ENCODE measurements at regions not wholly inside any gene's neighbourhood (a gene's known extent, or its start where the extent isn't known, plus 50 kb on each side); places are given as distances from the start of the nearest gene placed in this dataset.

DNA sequence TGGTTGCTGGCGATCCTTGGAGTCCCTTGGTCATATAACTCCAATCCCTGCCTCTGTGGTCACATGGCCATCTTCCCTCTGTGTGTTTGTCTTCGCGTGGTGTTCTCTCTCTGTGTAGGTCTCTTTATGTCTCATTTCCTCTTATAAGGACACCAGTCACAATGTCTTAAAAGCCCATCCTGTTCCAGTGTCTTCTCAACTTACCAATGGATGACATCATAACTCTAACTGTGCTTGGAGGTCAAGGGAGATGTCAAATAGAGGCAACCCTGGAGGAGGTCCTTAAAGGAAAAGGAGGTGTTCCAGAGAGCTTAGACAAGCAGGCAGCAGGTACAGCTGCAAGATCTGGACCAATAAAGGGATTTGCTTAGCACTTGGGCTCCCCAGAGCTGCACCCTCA, 143.0 kb downstream of the BUB3 start:
- Mint-ChIP-seq H3K4me1 (ENCODE audit: low read depth) (no peaks in the 10 kb centered on the region), H3K4me3 (no peak overlapping the region), H3K9me3 (no peaks in the 10 kb centered on the region), H3K36me3 (ENCODE audit: low read depth) (no peaks in the 10 kb centered on the region), H3K27ac (no peak overlapping the region), H3K27me3 (peaks cover 2% of the 10 kb centered on the region)
- ChIA-PET CTCF (interaction anchor here (0.7 kb wide), 1 partner anchor 9 kb away, joined by 3 read pairs; no protein-coding TSS in a partner anchor), POLR2A (no interaction called here)
- no peak for DNase-seq
- ATAC-seq: no peak
- TF ChIP-seq, protein P1, sequence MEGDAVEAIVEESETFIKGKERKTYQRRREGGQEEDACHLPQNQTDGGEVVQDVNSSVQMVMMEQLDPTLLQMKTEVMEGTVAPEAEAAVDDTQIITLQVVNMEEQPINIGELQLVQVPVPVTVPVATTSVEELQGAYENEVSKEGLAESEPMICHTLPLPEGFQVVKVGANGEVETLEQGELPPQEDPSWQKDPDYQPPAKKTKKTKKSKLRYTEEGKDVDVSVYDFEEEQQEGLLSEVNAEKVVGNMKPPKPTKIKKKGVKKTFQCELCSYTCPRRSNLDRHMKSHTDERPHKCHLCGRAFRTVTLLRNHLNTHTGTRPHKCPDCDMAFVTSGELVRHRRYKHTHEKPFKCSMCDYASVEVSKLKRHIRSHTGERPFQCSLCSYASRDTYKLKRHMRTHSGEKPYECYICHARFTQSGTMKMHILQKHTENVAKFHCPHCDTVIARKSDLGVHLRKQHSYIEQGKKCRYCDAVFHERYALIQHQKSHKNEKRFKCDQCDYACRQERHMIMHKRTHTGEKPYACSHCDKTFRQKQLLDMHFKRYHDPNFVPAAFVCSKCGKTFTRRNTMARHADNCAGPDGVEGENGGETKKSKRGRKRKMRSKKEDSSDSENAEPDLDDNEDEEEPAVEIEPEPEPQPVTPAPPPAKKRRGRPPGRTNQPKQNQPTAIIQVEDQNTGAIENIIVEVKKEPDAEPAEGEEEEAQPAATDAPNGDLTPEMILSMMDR (IDR thresholded peaks at IDR 0.05): no peak
- intact Hi-C loops (cut with micrococcal nuclease): no loop called here

DNA sequence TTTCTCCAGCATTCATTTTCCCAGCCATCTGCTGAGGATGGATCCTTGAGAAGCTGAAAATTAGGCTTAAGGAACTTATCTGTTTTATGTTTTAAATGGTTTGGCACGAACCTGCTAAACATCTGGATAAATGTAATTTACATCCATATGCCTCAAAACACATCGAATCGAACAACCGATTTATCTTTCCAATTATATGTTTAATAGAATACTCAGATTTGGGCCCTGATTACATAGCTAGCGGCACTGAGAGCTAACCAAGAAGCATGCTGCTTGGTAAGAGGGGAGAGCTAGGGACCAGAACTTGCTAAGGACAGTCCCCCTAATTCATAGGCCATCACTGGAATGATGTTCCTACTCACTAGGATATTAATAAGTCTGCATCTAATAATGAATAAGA, 144.4 kb downstream of the BUB3 start:
- H3K9me3 Mint-ChIP-seq: no peaks in the 10 kb centered on the region
- H3K36me3 Mint-ChIP-seq (ENCODE audit: low read depth): no peaks in the 10 kb centered on the region
- CTCF ChIA-PET: no interaction called here
- peaks cover 2% of the 10 kb centered on the region for H3K27me3 Mint-ChIP-seq
- no peak overlapping the region for H3K4me3 Mint-ChIP-seq
- no peak for DNase-seq
- no peaks in the 10 kb centered on the region for H3K4me1 Mint-ChIP-seq (ENCODE audit: low read depth)
- no peak for ATAC-seq
- TF ChIP-seq, protein P1 (IDR thresholded peaks at IDR 0.05): no peak
- intact Hi-C loops (cut with micrococcal nuclease): no loop called here
- H3K27ac Mint-ChIP-seq: no peak overlapping the region
- POLR2A ChIA-PET: interaction anchor here (0.7 kb wide), 1 partner anchor 59 kb away, joined by 3 read pairs; no protein-coding TSS in a partner anchor

DNA sequence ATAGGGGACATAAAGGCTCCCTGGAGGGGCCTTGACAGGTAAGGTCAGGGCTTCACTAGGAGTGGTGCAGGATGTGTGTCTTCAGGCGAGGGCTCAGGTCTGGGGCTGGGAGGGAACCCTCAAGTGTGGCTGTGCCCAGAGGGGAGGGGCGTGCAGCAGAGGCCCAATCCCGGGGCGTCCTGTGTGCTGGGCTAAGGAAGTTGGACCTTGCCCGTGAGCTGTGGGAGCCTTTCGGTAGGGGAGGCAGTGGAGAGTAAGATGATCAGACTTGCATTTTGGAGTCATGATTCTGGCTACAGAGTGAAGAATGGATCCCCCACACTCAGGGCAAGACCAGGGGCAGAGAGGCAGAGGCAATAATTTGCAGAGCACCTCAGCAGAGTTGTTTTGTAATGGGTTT, 145.4 kb downstream of the BUB3 start:
- CTCF ChIA-PET: no interaction called here
- POLR2A ChIA-PET: no interaction called here

DNA sequence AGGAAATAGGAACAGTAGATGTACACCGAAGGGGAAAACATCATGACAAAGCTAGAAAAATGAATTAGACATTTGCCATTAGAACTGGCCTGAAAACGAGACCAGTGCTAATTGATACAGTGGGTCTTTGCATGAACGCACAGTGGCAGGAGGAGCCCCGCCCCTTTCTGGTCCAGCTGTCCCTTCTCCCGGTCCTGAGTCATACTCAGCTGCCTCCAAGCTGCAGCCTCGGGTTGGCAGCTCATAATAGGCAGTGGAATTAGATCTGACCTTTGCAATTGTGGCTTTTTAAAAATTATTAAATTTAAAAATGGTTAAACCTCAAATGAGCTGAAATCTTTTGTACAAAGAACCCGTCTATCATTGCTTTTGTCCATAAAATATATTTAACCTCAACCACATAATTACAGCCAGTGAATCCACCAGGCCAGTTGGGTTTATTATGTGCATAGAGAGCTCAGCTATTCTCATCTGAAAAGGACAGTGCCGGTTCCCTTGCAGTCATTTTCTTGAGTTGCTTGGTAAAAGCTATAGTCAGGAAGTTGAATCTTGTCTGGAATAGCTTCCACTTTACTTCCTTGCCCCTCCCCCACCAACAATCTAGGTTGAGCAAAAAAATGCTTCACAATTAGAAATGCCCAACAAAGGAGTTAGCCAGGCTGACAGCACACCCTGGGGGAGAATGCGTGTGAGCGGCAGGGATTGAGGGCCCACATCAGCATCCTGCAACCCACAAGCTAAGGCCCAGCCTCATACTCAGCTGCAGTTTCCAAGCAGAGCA, 147.1 kb downstream of the BUB3 start:
- POLR2A ChIA-PET: no interaction called here
- no peaks in the 10 kb centered on the region for H3K9me3 Mint-ChIP-seq
- intact Hi-C loops (cut with micrococcal nuclease): no loop called here
- CTCF ChIA-PET: no interaction called here
- H3K4me1 Mint-ChIP-seq (ENCODE audit: low read depth): no peaks in the 10 kb centered on the region
- no peak overlapping the region for H3K27ac Mint-ChIP-seq
- ATAC-seq: no peak
- TF ChIP-seq, protein P1 (IDR thresholded peaks at IDR 0.05): no peak
- no peak overlapping the region for H3K4me3 Mint-ChIP-seq
- H3K27me3 Mint-ChIP-seq: peaks cover 2% of the 10 kb centered on the region
- DNase-seq: no peak
- no peaks in the 10 kb centered on the region for H3K36me3 Mint-ChIP-seq (ENCODE audit: low read depth)

More for the DNA sequence above, 145.4 kb downstream of the BUB3 start:
- H3K27me3 Mint-ChIP-seq: peaks cover 2% of the 10 kb centered on the region
- no peak overlapping the region for H3K4me3 Mint-ChIP-seq
- TF ChIP-seq, protein P1 (IDR thresholded peaks at IDR 0.05): no peak
- H3K36me3 Mint-ChIP-seq (ENCODE audit: low read depth): no peaks in the 10 kb centered on the region
- no peak overlapping the region for H3K27ac Mint-ChIP-seq
- no peaks in the 10 kb centered on the region for H3K4me1 Mint-ChIP-seq (ENCODE audit: low read depth)
- intact Hi-C loops (cut with micrococcal nuclease): no loop called here
- DNase-seq: no peak
- H3K9me3 Mint-ChIP-seq: no peaks in the 10 kb centered on the region
- ATAC-seq: no peak

DNA sequence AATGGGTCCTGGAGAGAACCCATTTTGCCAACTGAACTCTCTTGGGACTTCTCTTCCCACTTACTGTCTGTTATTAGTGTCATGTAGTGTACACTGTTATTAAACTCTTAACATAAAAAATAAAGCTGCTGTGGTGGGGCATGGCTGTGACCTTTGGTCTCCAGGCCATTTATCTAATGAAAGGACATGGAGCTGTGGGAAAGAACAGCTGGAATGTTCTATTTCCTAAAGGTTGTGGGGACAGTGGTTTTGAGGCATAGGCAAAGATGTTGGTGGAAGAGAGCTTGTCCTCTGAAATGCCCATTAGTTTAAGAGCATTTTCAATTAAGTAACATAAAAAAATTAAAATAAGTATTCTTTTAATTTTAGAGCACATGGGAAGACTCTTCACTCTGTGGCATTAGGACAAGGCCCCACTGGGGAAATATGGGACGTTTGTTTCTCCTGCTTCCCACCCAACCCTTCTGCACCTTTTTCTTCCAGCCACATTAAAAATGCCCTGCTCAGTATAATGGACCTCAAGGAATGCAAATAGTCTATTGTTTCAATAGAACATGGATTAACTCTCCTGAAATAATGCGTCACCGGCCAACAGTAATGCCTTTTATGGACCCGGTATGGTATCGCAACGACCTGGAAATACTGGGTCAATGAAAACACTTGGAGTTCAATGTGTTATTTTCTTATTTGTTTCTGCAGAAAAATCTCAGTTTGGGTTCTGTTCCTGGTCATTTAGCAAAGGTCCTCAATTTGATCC, 149.6 kb downstream of the BUB3 start:
- H3K9me3 Mint-ChIP-seq: no peaks in the 10 kb centered on the region
- intact Hi-C loops (cut with micrococcal nuclease): no loop called here
- ChIA-PET POLR2A (no interaction called here), CTCF (no interaction called here)
- H3K27ac Mint-ChIP-seq: no peak overlapping the region
- DNase-seq: no peak
- no peak overlapping the region for H3K4me3 Mint-ChIP-seq
- TF ChIP-seq, protein P1 (IDR thresholded peaks at IDR 0.05): no peak
- H3K27me3 Mint-ChIP-seq: peaks cover 2% of the 10 kb centered on the region
- ATAC-seq: no peak
- no peaks in the 10 kb centered on the region for H3K4me1 Mint-ChIP-seq (ENCODE audit: low read depth)
- H3K36me3 Mint-ChIP-seq (ENCODE audit: low read depth): no peaks in the 10 kb centered on the region
